HG03460 (cell line): ENCODE measurements at regions not wholly inside any gene's neighbourhood (a gene's known extent, or its start where the extent isn't known, plus 50 kb on each side); places are given as distances from the start of the nearest gene placed in this dataset.
"Not testable (repeated sequence)": the region's sequence is repeated elsewhere in the genome, so short reads cannot be mapped to it uniquely, and the experiment has no call there.

ENCODE experiments used
- ATAC-seq: cut with Tn5 transposase; IDR thresholded peaks from one replicate; pipeline ENCODE4 v1.9.1; 2021; ENCODE audit not compliant: unreplicated experiment

DNA sequence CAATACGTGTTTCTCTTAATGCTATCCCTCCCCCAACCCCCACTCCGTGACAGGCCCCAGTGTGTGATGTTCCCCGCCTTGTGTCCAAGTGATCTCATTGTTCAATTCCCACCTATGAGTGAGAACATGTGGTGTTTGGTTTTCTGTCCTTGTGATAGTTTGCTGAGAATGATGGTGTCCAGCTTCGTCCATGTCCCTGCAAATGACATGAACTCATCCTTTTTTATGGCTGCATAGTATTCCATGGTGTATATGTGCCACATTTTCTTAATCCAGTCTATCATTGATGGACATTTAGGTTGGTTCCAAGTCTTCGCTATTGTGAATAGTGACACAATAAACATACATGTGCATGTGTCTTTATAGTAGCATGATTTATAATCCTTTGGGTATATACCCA is 52.5 kb downstream of the KIAA0408 start:
- not testable (repeated sequence) for ATAC-seq

DNA sequence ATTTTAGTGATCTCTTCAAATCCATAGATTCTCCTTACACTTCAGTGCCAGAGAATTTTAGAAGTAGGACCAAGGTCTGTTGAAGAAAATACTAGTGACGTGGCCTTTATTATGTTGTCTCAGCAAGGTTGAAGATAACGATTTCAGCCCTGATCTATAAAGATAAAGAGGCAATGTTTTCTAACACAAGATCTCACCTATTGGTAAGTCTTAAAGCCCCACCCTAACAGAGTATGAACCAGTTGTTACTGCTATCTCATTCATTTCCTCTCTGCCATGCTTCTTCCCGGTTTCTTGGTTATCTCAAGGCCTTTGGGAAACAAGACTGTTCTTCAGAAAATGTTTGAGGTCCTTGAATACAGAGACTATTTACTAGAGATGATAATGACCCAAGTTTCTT is 53.1 kb downstream of the KIAA0408 start:
- no peak for ATAC-seq

DNA sequence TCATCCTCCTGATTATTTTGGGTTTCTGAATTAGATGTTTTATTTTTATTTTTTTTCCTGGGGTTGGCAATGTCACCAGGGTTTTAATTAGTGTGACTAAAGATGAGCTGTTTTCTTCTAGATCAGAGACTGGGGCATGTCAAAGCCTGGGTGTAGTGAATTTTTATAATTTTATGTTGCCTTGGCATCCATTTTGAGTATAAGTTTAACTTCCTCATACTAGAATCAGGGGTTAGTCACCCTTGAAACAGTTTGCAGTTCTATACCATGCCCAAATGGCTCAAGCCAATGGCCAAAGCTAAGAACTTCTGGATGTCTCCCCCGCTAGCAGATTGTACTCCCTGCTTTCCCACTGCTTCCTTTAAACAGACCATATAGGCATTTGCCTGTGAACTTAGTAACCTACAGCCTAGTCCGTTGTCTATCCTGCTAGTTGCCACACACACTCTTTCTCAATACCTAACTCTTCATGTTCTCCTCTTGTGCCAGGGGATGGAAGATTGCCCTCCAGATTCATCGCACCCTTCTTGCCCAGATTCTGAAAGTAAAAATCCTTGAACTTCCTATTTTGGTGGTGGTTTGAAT is 54.5 kb downstream of the KIAA0408 start:
- ATAC-seq: no peak

DNA sequence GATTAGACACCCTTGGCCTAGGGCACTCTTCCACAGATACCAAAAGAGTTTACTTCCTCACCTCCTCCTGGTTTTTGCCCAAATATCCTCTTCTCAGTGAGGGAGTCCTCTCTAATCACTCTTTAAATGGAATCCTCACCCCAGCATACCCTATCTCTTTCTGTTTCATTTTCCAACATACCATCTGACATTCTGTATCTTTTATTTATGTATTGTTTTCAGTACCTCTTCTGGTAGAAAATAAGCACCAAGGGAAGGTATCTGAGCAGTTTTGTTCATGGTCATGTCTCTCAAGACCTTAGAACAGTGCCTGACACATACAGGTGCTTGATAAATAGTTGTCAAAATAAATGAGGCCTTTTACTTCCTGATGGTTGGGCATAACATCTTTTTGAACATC is 55.1 kb downstream of the KIAA0408 start:
- ATAC-seq: peak; percentile 73

DNA sequence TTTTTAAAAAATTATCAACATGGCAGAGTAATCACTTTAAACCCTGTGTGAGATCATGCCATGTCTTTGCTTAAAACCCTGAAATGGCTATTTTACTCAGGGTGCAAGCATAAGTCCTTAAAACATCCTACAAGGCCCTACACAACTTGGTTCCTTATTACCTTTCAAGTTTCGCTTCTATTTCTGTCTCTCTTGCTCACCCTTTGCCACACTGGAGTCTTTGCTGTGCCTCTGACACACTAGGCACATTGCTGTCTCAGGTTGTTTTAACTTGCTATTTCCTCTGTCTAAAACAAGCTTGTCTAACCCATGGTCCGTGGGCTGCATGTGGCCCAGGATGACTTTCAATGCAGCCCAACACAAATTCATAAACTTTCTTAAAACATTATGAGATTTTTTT is 55.6 kb downstream of the KIAA0408 start:
- peak; percentile 83 for ATAC-seq

DNA sequence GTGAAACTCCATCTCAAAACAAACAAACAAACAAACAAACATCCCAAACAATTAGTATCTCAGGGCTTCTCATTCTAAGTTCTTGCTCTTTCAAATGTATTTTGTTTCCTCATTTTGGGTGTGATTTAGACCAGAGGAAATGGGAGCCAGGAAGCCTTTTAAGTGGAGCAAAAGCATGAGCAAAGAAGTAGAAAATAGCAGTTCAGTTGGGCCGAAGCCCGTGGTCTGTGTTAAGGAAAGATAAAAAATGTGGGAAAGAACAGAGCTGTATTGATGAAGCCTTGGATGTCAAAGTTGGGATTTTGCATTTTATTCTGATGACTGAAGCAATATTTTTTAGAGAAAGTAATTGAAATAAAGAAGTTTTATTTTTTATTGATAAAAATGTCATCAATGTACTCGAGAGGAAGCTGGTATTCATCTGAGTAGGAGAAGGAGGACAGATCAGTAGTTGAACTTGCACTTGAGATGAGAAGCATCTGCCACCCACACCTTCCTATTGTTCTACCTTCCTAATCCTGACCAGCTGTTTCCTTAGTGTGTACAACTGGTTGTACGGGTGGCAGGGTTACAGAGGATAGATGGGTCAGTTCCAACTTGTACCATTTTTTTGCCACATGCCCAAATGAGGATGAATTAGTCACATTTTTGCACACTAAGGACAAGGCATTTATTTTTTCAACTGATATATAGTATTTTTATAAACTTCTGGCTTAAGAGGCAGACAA is 56.1 kb downstream of the KIAA0408 start:
- ATAC-seq: no peak

- no peak for ATAC-seq
Observed at GRCh38 chr6:127397729-127398630, 54.6 kb upstream of the ECHDC1 start.

DNA sequence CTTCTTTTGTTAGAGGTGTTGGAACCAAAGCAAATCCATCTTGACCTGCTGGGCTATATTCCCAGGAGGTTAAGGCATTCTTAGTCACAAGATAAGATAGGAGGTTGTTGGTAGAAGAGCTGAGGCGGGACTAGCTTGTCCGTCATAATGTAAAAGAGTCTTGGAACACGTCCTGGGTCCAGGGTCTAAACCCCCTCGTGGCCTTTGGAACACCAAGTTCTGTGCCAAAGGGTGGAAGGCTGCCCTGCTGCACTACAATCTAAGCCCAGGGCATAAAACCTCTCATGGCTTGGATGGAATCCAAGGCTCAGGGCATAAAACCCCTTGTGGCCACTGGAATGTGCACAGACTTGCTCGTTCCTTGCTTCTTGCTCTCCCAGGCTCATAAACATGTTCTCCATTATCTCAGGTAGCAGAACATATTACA is 53.8 kb upstream of the ECHDC1 start:
- not testable (repeated sequence) for ATAC-seq
